ENCODE measurements at regions not wholly inside any gene's neighbourhood (a gene's known extent, or its start where the extent isn't known, plus 50 kb on each side); places are given as distances from the start of the nearest gene placed in this dataset.

DNA sequence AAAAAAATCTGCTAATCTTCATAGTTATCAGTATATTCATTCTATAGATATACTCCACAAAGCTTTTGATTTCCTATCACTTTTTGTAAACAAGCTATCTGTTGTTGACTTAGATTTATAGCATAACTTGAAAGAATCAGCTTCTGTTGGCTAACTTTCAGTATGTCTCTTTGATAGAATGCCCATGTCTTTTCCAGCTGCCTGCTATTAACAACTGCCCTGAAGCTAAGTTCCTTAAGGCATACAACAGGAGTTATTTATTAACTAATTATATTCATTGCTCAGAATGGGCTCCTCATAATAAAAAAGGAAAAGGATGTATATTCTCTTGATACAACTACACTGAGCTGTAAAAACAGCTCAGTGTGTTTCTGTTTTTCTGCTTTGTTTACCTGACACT is 293.9 kb downstream of the TUSC7 start:
- DNase-seq (ENCODE audit: extremely low spot score in 2 of 2) = no peak
- Histone ChIP-seq H3K36me3 (no peaks in the 10 kb centered on the region), H3K27ac (no peak overlapping the region), H3K27me3 (no peaks in the 10 kb centered on the region), H3K9me3 (no peaks in the 10 kb centered on the region), H3K4me3 (no peak overlapping the region), H3K4me1 (no peaks in the 10 kb centered on the region)
- intact Hi-C loops (cut with DNase I) = no loop called here
- TF ChIP-seq CTCF (IDR thresholded peaks at IDR 0.05) (no peak), POLR2A (IDR thresholded peaks at IDR 0.05) (no peak), POLR2AphosphoS5 (IDR thresholded peaks at IDR 0.05; ENCODE audit: insufficient read depth in 1 of 2, low read depth in 1 of 2) (no peak)

- no peak overlapping the region for H3K4me3 ChIP-seq
- no peaks in the 10 kb centered on the region for H3K4me1 ChIP-seq
- intact Hi-C loops (cut with DNase I) = no loop called here
- no peaks in the 10 kb centered on the region for H3K36me3 ChIP-seq
- TF ChIP-seq POLR2AphosphoS5 (IDR thresholded peaks at IDR 0.05; ENCODE audit: insufficient read depth in 1 of 2, low read depth in 1 of 2) (no peak), POLR2A (IDR thresholded peaks at IDR 0.05) (no peak), CTCF (IDR thresholded peaks at IDR 0.05) (no peak)
- H3K27ac ChIP-seq = no peak overlapping the region
- H3K9me3 ChIP-seq = no peaks in the 10 kb centered on the region
- DNase-seq (ENCODE audit: extremely low spot score in 2 of 2) = no peak
- H3K27me3 ChIP-seq = no peaks in the 10 kb centered on the region
Observed at GRCh38 chr3:117005274-117005673, 295.7 kb downstream of the TUSC7 start.

- H3K9me3 ChIP-seq = no peaks in the 10 kb centered on the region
- H3K4me3 ChIP-seq = no peak overlapping the region
- DNase-seq (ENCODE audit: extremely low spot score in 2 of 2) = no peak
- TF ChIP-seq POLR2A (IDR thresholded peaks at IDR 0.05) (no peak), CTCF (IDR thresholded peaks at IDR 0.05) (no peak), POLR2AphosphoS5 (IDR thresholded peaks at IDR 0.05; ENCODE audit: insufficient read depth in 1 of 2, low read depth in 1 of 2) (no peak)
- no peaks in the 10 kb centered on the region for H3K36me3 ChIP-seq
- no peaks in the 10 kb centered on the region for H3K27me3 ChIP-seq
- no peak overlapping the region for H3K27ac ChIP-seq
- H3K4me1 ChIP-seq = no peaks in the 10 kb centered on the region
- intact Hi-C loops (cut with DNase I) = no loop called here
Observed at GRCh38 chr3:117005911-117006522, 296.4 kb downstream of the TUSC7 start.

GRCh38 chr3:117010318-117010717 is 300.7 kb downstream of the TUSC7 start:
- no peak overlapping the region for H3K27ac ChIP-seq
- H3K27me3 ChIP-seq = no peaks in the 10 kb centered on the region
- no peaks in the 10 kb centered on the region for H3K4me1 ChIP-seq
- TF ChIP-seq POLR2AphosphoS5 (IDR thresholded peaks at IDR 0.05; ENCODE audit: insufficient read depth in 1 of 2, low read depth in 1 of 2) = no peak
- no peak for TF ChIP-seq POLR2A (IDR thresholded peaks at IDR 0.05)
- no peak for TF ChIP-seq CTCF (IDR thresholded peaks at IDR 0.05)
- H3K4me3 ChIP-seq = no peak overlapping the region
- no peak for DNase-seq (ENCODE audit: extremely low spot score in 2 of 2)
- no peaks in the 10 kb centered on the region for H3K9me3 ChIP-seq
- intact Hi-C loops (cut with DNase I) = no loop called here
- H3K36me3 ChIP-seq = no peaks in the 10 kb centered on the region

GRCh38 chr3:117011687-117012250 is 302.2 kb downstream of the TUSC7 start:
- Histone ChIP-seq H3K4me1 (no peaks in the 10 kb centered on the region), H3K27ac (no peak overlapping the region), H3K4me3 (no peak overlapping the region), H3K9me3 (no peaks in the 10 kb centered on the region), H3K36me3 (no peaks in the 10 kb centered on the region), H3K27me3 (no peaks in the 10 kb centered on the region)
- TF ChIP-seq POLR2AphosphoS5 (IDR thresholded peaks at IDR 0.05; ENCODE audit: insufficient read depth in 1 of 2, low read depth in 1 of 2) = no peak
- no peak for TF ChIP-seq CTCF (IDR thresholded peaks at IDR 0.05)
- no peak for TF ChIP-seq POLR2A (IDR thresholded peaks at IDR 0.05)
- intact Hi-C loops (cut with DNase I) = no loop called here
- DNase-seq (ENCODE audit: extremely low spot score in 2 of 2) = no peak
